ENCODE measurements at regions not wholly inside any gene's neighbourhood (a gene's known extent, or its start where the extent isn't known, plus 50 kb on each side); places are given as distances from the start of the nearest gene placed in this dataset.

DNA sequence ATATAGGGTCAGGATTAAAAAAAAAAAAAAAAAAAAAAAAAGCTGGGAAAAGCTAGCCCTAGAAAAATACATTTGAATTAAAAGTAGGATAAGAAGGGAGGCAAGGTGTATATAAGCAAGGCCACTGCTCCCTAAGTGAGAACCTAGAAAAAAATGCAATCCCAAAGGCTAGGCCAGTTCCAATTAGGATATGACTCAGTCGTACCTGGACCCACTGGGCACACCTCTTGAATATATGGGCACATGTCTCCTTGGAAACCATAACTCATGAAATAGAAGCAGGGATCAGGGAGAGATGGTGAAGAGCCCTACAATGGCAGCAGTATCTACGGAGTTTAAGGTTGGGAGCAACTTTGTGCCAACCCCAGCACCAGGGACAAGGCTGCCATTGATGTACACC, 314.1 kb upstream of the IL12A start:
- Histone ChIP-seq H3K4me2 (ENCODE audit: low read length) (no peak overlapping the region), H3K27me3 (ENCODE audit: insufficient read depth, low read depth, low read length) (no peaks in the 10 kb centered on the region), H3K9me3 (ENCODE audit: low read length) (no peaks in the 10 kb centered on the region), H4K20me1 (ENCODE audit: insufficient read depth) (no peaks in the 10 kb centered on the region), H3K4me3 (ENCODE audit: low read length) (no peak overlapping the region), H3K27ac (ENCODE audit: low read length) (no peak overlapping the region), H3K79me2 (replicated peaks; ENCODE audit: insufficient read depth, low read length) (no peaks in the 10 kb centered on the region), H2AFZ (ENCODE audit: low read depth, low read length) (no peak overlapping the region), H3K36me3 (ENCODE audit: insufficient read depth, low read length) (no peaks in the 10 kb centered on the region), H3K9ac (ENCODE audit: low read length) (no peak overlapping the region), H3K9me2 (ENCODE audit: insufficient read depth, low read length) (no peaks in the 10 kb centered on the region), H3F3A (ENCODE audit: insufficient read depth, low read length, poor library complexity, severe bottlenecking) (no peaks in the 10 kb centered on the region)
- TF ChIP-seq RAD21 (conservative IDR thresholded peaks at IDR 0.05): no peak
- TF ChIP-seq TAF1 (IDR thresholded peaks at IDR 0.05; ENCODE audit: low read depth): no peak
- no peak for TF ChIP-seq MXI1 (conservative IDR thresholded peaks at IDR 0.05; ENCODE audit: poor library complexity, severe bottlenecking)
- no peak for TF ChIP-seq POLR2AphosphoS5 (IDR thresholded peaks at IDR 0.05)

DNA sequence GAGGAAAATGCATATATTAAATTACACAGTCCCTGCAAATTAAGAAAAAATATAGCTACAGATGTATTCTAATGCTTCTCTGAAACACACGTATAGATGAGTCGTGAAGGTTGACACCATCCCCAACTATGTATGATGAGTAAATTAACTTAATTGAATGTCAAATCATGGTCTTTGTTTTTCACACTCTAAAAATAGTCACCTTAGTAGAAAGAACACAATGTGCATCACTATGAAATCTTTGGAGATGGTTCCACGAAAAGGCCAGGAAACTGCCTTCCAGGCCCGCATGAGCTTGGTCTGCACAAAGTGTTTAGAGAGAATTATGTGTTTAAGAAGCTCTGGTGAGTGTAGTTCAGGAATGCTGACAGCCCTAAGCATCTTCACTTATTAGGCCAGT, 313.4 kb upstream of the IL12A start:
- no peaks in the 10 kb centered on the region for H4K20me1 ChIP-seq (ENCODE audit: insufficient read depth)
- no peaks in the 10 kb centered on the region for H3K36me3 ChIP-seq (ENCODE audit: insufficient read depth, low read length)
- no peak overlapping the region for H3K27ac ChIP-seq (ENCODE audit: low read length)
- no peaks in the 10 kb centered on the region for H3K9me2 ChIP-seq (ENCODE audit: insufficient read depth, low read length)
- no peak for TF ChIP-seq SMC3 (conservative IDR thresholded peaks at IDR 0.05; ENCODE audit: poor library complexity)
- TF ChIP-seq TAF1 (IDR thresholded peaks at IDR 0.05; ENCODE audit: low read depth): no peak
- TF ChIP-seq MXI1 (conservative IDR thresholded peaks at IDR 0.05; ENCODE audit: poor library complexity, severe bottlenecking): no peak
- TF ChIP-seq, protein P1, sequence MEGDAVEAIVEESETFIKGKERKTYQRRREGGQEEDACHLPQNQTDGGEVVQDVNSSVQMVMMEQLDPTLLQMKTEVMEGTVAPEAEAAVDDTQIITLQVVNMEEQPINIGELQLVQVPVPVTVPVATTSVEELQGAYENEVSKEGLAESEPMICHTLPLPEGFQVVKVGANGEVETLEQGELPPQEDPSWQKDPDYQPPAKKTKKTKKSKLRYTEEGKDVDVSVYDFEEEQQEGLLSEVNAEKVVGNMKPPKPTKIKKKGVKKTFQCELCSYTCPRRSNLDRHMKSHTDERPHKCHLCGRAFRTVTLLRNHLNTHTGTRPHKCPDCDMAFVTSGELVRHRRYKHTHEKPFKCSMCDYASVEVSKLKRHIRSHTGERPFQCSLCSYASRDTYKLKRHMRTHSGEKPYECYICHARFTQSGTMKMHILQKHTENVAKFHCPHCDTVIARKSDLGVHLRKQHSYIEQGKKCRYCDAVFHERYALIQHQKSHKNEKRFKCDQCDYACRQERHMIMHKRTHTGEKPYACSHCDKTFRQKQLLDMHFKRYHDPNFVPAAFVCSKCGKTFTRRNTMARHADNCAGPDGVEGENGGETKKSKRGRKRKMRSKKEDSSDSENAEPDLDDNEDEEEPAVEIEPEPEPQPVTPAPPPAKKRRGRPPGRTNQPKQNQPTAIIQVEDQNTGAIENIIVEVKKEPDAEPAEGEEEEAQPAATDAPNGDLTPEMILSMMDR (IDR thresholded peaks at IDR 0.05; ENCODE audit: poor library complexity, severe bottlenecking): no peak
- TF ChIP-seq EP300 (conservative IDR thresholded peaks at IDR 0.05; ENCODE audit: poor library complexity, severe bottlenecking): no peak
- no peak for TF ChIP-seq EZH2 (IDR thresholded peaks at IDR 0.05; ENCODE audit: borderline replicate concordance, insufficient read depth, low read length, poor library complexity, severe bottlenecking)
- TF ChIP-seq, protein P2, sequence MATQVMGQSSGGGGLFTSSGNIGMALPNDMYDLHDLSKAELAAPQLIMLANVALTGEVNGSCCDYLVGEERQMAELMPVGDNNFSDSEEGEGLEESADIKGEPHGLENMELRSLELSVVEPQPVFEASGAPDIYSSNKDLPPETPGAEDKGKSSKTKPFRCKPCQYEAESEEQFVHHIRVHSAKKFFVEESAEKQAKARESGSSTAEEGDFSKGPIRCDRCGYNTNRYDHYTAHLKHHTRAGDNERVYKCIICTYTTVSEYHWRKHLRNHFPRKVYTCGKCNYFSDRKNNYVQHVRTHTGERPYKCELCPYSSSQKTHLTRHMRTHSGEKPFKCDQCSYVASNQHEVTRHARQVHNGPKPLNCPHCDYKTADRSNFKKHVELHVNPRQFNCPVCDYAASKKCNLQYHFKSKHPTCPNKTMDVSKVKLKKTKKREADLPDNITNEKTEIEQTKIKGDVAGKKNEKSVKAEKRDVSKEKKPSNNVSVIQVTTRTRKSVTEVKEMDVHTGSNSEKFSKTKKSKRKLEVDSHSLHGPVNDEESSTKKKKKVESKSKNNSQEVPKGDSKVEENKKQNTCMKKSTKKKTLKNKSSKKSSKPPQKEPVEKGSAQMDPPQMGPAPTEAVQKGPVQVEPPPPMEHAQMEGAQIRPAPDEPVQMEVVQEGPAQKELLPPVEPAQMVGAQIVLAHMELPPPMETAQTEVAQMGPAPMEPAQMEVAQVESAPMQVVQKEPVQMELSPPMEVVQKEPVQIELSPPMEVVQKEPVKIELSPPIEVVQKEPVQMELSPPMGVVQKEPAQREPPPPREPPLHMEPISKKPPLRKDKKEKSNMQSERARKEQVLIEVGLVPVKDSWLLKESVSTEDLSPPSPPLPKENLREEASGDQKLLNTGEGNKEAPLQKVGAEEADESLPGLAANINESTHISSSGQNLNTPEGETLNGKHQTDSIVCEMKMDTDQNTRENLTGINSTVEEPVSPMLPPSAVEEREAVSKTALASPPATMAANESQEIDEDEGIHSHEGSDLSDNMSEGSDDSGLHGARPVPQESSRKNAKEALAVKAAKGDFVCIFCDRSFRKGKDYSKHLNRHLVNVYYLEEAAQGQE (IDR thresholded peaks at IDR 0.05; ENCODE audit: borderline replicate concordance): no peak
- TF ChIP-seq RAD21 (conservative IDR thresholded peaks at IDR 0.05): no peak
- TF ChIP-seq POLR2AphosphoS5 (IDR thresholded peaks at IDR 0.05): no peak
- no peak overlapping the region for H2AFZ ChIP-seq (ENCODE audit: low read depth, low read length)
- H3K4me3 ChIP-seq (ENCODE audit: low read length): no peak overlapping the region
- H3F3A ChIP-seq (ENCODE audit: insufficient read depth, low read length, poor library complexity, severe bottlenecking): no peaks in the 10 kb centered on the region
- no peaks in the 10 kb centered on the region for H3K9me3 ChIP-seq (ENCODE audit: low read length)
- no peaks in the 10 kb centered on the region for H3K27me3 ChIP-seq (ENCODE audit: insufficient read depth, low read depth, low read length)
- no peak overlapping the region for H3K9ac ChIP-seq (ENCODE audit: low read length)
- H3K79me2 ChIP-seq (replicated peaks; ENCODE audit: insufficient read depth, low read length): no peaks in the 10 kb centered on the region
- H3K4me2 ChIP-seq (ENCODE audit: low read length): no peak overlapping the region

DNA sequence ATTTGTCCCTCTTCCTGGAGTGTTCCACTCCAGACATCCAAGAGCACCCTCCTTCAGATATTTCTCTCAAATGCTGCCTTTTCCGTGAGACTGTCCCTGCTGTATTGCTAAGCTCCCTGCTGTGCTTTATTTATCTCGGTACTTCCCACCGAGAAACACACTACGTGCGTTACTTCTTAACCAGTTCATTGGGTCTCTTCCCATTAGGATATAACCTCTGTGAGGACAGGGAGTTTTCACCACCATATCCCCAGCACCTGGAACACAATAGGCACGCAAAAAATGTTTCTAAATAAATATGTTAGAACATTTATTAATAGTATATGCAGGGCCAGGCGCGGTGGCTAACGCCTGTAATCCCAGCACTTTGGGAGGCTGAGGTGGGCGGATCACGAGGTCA, 308.7 kb upstream of the IL12A start:
- Histone ChIP-seq H2AFZ (ENCODE audit: low read depth, low read length) (no peak overlapping the region), H3K9ac (ENCODE audit: low read length) (no peak overlapping the region), H3K4me3 (ENCODE audit: low read length) (no peak overlapping the region), H4K20me1 (ENCODE audit: insufficient read depth) (no peaks in the 10 kb centered on the region), H3K79me2 (replicated peaks; ENCODE audit: insufficient read depth, low read length) (no peaks in the 10 kb centered on the region), H3F3A (ENCODE audit: insufficient read depth, low read length, poor library complexity, severe bottlenecking) (no peaks in the 10 kb centered on the region), H3K36me3 (ENCODE audit: insufficient read depth, low read length) (no peaks in the 10 kb centered on the region), H3K4me2 (ENCODE audit: low read length) (no peak overlapping the region), H3K27ac (ENCODE audit: low read length) (no peak overlapping the region), H3K9me3 (ENCODE audit: low read length) (no peaks in the 10 kb centered on the region), H3K27me3 (ENCODE audit: insufficient read depth, low read depth, low read length) (no peaks in the 10 kb centered on the region), H3K9me2 (ENCODE audit: insufficient read depth, low read length) (no peaks in the 10 kb centered on the region)
- TF ChIP-seq, protein P1 (IDR thresholded peaks at IDR 0.05; ENCODE audit: poor library complexity, severe bottlenecking): no peak
- TF ChIP-seq TAF1 (IDR thresholded peaks at IDR 0.05; ENCODE audit: low read depth) (no peak), SMC3 (conservative IDR thresholded peaks at IDR 0.05; ENCODE audit: poor library complexity) (no peak), EZH2 (IDR thresholded peaks at IDR 0.05; ENCODE audit: borderline replicate concordance, insufficient read depth, low read length, poor library complexity, severe bottlenecking) (no peak)
- TF ChIP-seq, protein P2 (IDR thresholded peaks at IDR 0.05; ENCODE audit: borderline replicate concordance): no peak

All from neural cell (in vitro differentiated cells).